AG04450 (cell line): ENCODE measurements at regions not wholly inside any gene's neighbourhood (a gene's known extent, or its start where the extent isn't known, plus 50 kb on each side); places are given as distances from the start of the nearest gene placed in this dataset.
"Not testable (repeated sequence)": the region's sequence is repeated elsewhere in the genome, so short reads cannot be mapped to it uniquely, and the experiment has no call there.

Experiments used
- CTCF ChIA-PET: fragments of 300-600, 350-600 bp; formaldehyde crosslinking; extraction: SDS; loops from one replicate; lab custom pipeline; 2022; ENCODE audit warnings: antibody characterized with exemption, inconsistent platforms; lab: Charles Lee
- POLR2A ChIA-PET: fragments of 350-600 bp; formaldehyde crosslinking; extraction: SDS; loops from one replicate; lab custom pipeline; 2021; ENCODE audit warnings: antibody characterized with exemption, inconsistent platforms; lab: Yijun Ruan, JAX
- DNase-seq: peaks from one replicate; pipeline ENCODE4 v3.0.0-alpha.2; 2011; ENCODE audit warnings: low read depth, low spot score
- H3K27ac ChIP-seq: one replicate; pipeline ENCODE4 v1.5.1; 2012; ENCODE audit warnings: low read depth, low read length, control low read depth
- H3K27me3 ChIP-seq: one replicate; pipeline ENCODE4 v1.6.0; 2012; ENCODE audit warnings: low read length; ENCODE audit not compliant: control insufficient read depth, insufficient read depth
- H3K4me3 ChIP-seq: 2 replicates; pipeline ENCODE4 v1.5.1; 2011; ENCODE audit warnings: mild to moderate bottlenecking, low read depth, low read length, control low read depth
- H3K9me3 ChIP-seq: 2 replicates; pipeline ENCODE4 v1.5.1; 2012; ENCODE audit warnings: low read length; ENCODE audit not compliant: control insufficient read depth, insufficient read depth
- TF ChIP-seq, protein P1 (sequence below): IDR thresholded peaks from 2 replicates; pipeline ENCODE4 v1.5.1; 2011; ENCODE audit warnings: low read depth, low read length, control low read depth, inconsistent platforms

DNA sequence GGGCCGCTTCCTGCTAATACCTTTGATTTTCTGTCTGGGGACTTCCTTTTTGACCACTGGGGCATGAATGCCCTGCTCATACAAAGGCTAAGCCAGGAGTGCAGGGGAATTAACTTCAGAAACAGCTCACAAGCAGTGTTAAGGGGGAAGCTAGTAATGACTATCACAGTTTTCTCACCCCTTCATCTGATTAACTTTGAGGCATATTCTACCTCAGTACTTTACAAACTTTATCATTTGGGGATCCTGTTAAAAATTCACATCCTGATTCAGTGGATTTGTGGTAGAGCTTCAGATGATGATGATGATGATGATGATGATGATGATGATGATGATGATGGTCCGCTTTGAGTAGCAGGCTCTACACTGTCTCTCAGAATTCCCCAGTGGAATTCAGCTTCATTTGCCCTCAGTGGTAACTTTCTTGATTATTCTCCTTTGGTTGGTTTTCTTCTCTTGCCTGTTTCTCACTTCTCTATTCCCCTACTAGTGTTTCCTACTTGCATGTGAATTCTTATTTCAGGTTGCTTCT, 78.4 kb upstream of the TMEM170B start:
- no peak overlapping the region for H3K4me3 ChIP-seq
- no peak overlapping the region for H3K27ac ChIP-seq
- ChIA-PET POLR2A (no interaction called here), CTCF (no interaction called here)
- no peaks in the 10 kb centered on the region for H3K27me3 ChIP-seq
- TF ChIP-seq, protein P1, sequence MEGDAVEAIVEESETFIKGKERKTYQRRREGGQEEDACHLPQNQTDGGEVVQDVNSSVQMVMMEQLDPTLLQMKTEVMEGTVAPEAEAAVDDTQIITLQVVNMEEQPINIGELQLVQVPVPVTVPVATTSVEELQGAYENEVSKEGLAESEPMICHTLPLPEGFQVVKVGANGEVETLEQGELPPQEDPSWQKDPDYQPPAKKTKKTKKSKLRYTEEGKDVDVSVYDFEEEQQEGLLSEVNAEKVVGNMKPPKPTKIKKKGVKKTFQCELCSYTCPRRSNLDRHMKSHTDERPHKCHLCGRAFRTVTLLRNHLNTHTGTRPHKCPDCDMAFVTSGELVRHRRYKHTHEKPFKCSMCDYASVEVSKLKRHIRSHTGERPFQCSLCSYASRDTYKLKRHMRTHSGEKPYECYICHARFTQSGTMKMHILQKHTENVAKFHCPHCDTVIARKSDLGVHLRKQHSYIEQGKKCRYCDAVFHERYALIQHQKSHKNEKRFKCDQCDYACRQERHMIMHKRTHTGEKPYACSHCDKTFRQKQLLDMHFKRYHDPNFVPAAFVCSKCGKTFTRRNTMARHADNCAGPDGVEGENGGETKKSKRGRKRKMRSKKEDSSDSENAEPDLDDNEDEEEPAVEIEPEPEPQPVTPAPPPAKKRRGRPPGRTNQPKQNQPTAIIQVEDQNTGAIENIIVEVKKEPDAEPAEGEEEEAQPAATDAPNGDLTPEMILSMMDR, result no peak
- no peaks in the 10 kb centered on the region for H3K9me3 ChIP-seq
- no peak for DNase-seq

DNA sequence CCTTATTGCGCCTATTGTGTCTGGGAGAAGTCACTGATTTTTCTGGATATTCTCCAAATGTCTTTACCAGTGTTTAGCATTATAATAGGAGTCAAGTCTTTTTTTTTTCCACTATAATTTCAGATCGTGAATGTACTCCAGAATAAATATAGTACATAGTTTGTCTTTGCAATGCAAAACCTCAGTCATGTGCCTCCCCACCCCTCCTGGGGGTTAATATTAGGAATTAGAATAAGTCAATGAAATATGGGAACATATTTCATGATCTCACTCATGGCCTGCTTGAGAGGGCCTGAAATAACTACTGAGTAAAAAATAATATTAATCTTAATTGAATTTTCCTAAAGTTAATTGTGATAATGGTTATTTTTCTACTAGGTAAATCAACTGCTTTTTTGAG, 79.0 kb upstream of the TMEM170B start:
- ChIA-PET POLR2A (no interaction called here), CTCF (interaction anchor here (1.0 kb wide), 1 partner anchor 37 kb away, joined by 3 read pairs; no protein-coding TSS in a partner anchor)
- no peak overlapping the region for H3K27ac ChIP-seq
- no peak overlapping the region for H3K4me3 ChIP-seq
- no peaks in the 10 kb centered on the region for H3K9me3 ChIP-seq
- DNase-seq, result no peak
- TF ChIP-seq, protein P1, result no peak
- H3K27me3 ChIP-seq, result no peaks in the 10 kb centered on the region

DNA sequence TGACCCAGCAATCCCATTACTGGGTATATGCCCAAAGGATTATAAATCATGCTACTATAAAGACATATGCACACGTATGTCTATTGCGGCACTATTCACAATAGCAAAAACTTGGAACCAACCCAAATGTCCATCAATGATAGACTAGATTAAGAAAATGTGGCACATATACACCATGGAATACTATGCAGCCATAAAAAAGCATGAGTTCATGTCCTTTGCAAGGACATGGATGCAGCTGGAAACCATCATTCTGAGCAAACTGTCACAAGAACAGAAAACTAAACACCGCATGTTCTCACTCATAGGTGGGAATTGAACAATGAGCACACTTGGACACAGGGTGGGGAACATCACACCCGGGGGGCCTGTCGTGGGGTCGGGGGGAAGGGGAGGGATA, 80.1 kb upstream of the TMEM170B start:
- CTCF ChIA-PET, result interaction anchor here (0.6 to 1.0 kb wide), 2 partner anchors 38 to 224 kb away, joined by 3 read pairs; no protein-coding TSS in a partner anchor
- H3K4me3 ChIP-seq, H3K9me3 ChIP-seq, H3K27me3 ChIP-seq, POLR2A ChIA-PET, DNase-seq, H3K27ac ChIP-seq: not testable (repeated sequence)

DNA sequence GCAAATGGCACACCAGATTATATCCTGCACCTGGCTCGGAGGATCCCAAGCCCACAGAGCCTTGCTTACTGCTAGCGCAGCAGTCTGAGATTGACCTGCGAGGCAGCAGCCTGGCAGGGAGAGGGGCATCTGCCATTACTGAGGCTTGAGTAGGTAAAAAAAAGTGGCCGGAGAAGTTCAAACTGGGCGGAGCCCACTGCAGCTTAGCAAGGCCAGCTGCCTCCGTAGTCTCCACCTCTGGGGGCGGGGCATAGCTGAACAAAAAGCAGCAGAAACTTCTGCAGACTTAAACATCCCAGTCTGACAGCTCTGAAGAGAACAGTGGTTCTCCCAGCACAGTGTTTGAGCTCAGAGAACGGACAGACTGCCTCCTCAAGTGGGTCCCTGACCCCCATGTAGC, 85.4 kb upstream of the TMEM170B start:
- H3K9me3 ChIP-seq, H3K27me3 ChIP-seq, POLR2A ChIA-PET, H3K27ac ChIP-seq, CTCF ChIA-PET, H3K4me3 ChIP-seq, DNase-seq: not testable (repeated sequence)

DNA sequence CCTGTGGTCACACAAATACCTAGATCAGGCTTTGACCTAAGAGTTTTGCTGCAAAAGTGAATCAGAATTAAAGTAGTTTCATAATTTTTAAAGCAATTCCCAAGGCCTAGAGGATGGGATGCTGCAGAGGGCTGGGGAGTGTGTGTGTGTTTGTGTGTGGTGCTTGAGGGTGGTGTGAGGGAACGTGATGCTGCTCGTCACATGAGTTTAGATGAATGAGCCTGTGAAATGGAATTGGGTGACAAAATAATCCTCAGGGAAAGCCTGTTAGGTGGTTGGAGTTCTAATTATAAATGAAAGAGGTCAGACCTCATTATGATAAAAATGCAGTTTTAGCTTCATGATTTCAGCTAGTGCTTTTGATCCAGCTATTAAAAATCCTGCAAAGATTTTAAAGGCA, 87.5 kb upstream of the TMEM170B start:
- Histone ChIP-seq H3K4me3 (no peak overlapping the region), H3K9me3 (no peaks in the 10 kb centered on the region), H3K27ac (no peak overlapping the region), H3K27me3 (no peaks in the 10 kb centered on the region)
- POLR2A ChIA-PET, result no interaction called here
- DNase-seq, result no peak
- TF ChIP-seq, protein P1, result no peak
- CTCF ChIA-PET, result no interaction called here

DNA sequence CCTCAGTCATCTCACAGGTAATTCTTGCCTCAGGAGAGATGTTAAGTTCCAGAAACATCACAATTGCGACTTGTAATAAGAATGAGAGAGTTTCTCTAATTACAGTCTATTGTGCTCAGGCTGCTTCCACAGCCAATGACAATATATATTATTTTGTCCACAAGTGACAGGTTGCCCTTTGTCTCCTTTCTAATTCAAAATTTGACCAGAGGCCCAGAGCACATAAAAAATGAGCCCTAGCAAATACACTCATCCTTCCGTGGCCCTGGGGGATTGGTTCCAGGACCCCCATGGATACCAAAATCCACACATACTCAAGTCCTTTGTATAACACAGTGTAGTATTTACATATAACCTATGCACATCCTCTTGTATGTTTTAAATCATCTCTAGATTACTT, 88.1 kb upstream of the TMEM170B start:
- POLR2A ChIA-PET, result no interaction called here
- H3K4me3 ChIP-seq, result no peak overlapping the region
- DNase-seq, result no peak
- H3K27me3 ChIP-seq, result no peaks in the 10 kb centered on the region
- TF ChIP-seq, protein P1, result no peak
- CTCF ChIA-PET, result no interaction called here
- no peak overlapping the region for H3K27ac ChIP-seq
- H3K9me3 ChIP-seq, result no peaks in the 10 kb centered on the region
